CD4-positive, alpha-beta T cell (primary cell): ENCODE measurements at regions not wholly inside any gene's neighbourhood (a gene's known extent, or its start where the extent isn't known, plus 50 kb on each side); places are given as distances from the start of the nearest gene placed in this dataset.

Experiments
- ATAC-seq: fragments of 200-7000 bp; cut with Tn5 transposase; one replicate; pipeline ENCODE4 v1.10.0; 2022; ENCODE audit warnings: mild to moderate bottlenecking; ENCODE audit not compliant: poor library complexity
- CTCF ChIA-PET: fragments of 350-600 bp; sonication (Branson Sonifier 250); formaldehyde crosslinking; loops from one replicate; lab custom pipeline; 2021; ENCODE audit warnings: antibody characterized with exemption, inconsistent platforms; lab: Charles Lee
- POLR2A ChIA-PET: fragments of 350-600 bp; sonication (Branson Sonifier 250); formaldehyde crosslinking; loops from one replicate; lab custom pipeline; 2021; ENCODE audit warnings: antibody characterized with exemption, inconsistent platforms; lab: Charles Lee
- DNase-seq, 14 experiments: peaks; one replicate each; pipeline ENCODE4 v3.0.0-alpha.2; 2013 to 2020; ENCODE audit warnings: mixed read lengths in 2 of 14
- H3K27ac ChIP-seq, 2 donors: one replicate each; pipeline versions ENCODE4 v1.5.1 to v1.7.0; 2013; ENCODE audit warnings: low read length in 2 of 2, low read depth in 1 of 2, mild to moderate bottlenecking in 1 of 2
- H3K27me3 ChIP-seq, 2 experiments: 1 replicate in 1 of 2; 2 replicates in 1 of 2; pipeline versions ENCODE4 v1.6.1 to v1.7.0; 2013; ENCODE audit warnings: low read length in 2 of 2, control low read depth in 1 of 2, mild to moderate bottlenecking in 1 of 2, moderate library complexity in 1 of 2; ENCODE audit not compliant: insufficient read depth in 2 of 2, control insufficient read depth in 1 of 2
- H3K36me3 ChIP-seq: one replicate; pipeline ENCODE4 v1.6.1; 2013; ENCODE audit warnings: low read length, control low read depth; ENCODE audit not compliant: insufficient read depth
- H3K4me1 ChIP-seq: one replicate; pipeline ENCODE4 v1.6.1; 2013; ENCODE audit warnings: low read length, control low read depth; ENCODE audit not compliant: insufficient read depth
- H3K4me3 ChIP-seq: one replicate; pipeline ENCODE4 v1.5.1; 2013; ENCODE audit warnings: mild to moderate bottlenecking, low read length, moderate library complexity
- H3K9me3 ChIP-seq, 2 experiments: 1 replicate in 1 of 2; 2 replicates in 1 of 2; pipeline versions ENCODE4 v1.6.1 to v1.7.0; 2013; ENCODE audit warnings: low read length in 2 of 2, mild to moderate bottlenecking in 2 of 2, control low read depth in 1 of 2, moderate library complexity in 1 of 2; ENCODE audit not compliant: control insufficient read depth in 1 of 2, insufficient read depth in 1 of 2
- H3K27ac Mint-ChIP-seq: one replicate; pipeline ENCODE4 v1.8.0; 2020; ENCODE audit warnings: mixed read lengths
- H3K27me3 Mint-ChIP-seq: one replicate; pipeline ENCODE4 v1.8.0; 2021; ENCODE audit warnings: mixed read lengths
- H3K36me3 Mint-ChIP-seq: one replicate; pipeline ENCODE4 v1.8.0; 2021; ENCODE audit warnings: low read depth, mixed read lengths
- H3K4me1 Mint-ChIP-seq: one replicate; pipeline ENCODE4 v1.8.0; 2021; ENCODE audit warnings: low read depth, mixed read lengths
- H3K4me3 Mint-ChIP-seq: one replicate; pipeline ENCODE4 v1.8.0; 2020; ENCODE audit warnings: mild to moderate bottlenecking, mixed read lengths
- H3K9me3 Mint-ChIP-seq: one replicate; pipeline ENCODE4 v1.8.0; 2020; ENCODE audit warnings: mixed read lengths
- CTCF ChIP-seq: fragments of 200-600 bp; IDR thresholded peaks from one replicate; pipeline ENCODE4 v1.8.0; 2022; ENCODE audit warnings: antibody characterized with exemption, mild to moderate bottlenecking
- intact Hi-C, 2 experiments: fragments of 100-400 bp; cut with DNase I in 1 of 2; cut with micrococcal nuclease in 1 of 2; formaldehyde crosslinking; loops; one replicate each; pipeline versions ENCODE4 v1.15.1 to v1.9.0; 2023 to 2025; cut with DNase I, micrococcal nuclease

GRCh38 chr10:122767621-122768388 lies 68.2 kb upstream of the C10orf120 start:
- Mint-ChIP-seq H3K9me3 (no peaks in the 10 kb centered on the region), H3K27ac (no peak overlapping the region), H3K27me3 (peaks cover 51% of the 10 kb centered on the region), H3K4me3 (no peak overlapping the region), H3K36me3 (no peaks in the 10 kb centered on the region), H3K4me1 (no peaks in the 10 kb centered on the region)
- H3K36me3 ChIP-seq: no peaks in the 10 kb centered on the region
- peaks cover 11 to 15% of the 10 kb centered on the region in 2 experiments for H3K27me3 ChIP-seq
- TF ChIP-seq CTCF: no peak
- POLR2A ChIA-PET: no interaction called here
- intact Hi-C loops: no loop called here
- no peak overlapping the region for H3K27ac ChIP-seq
- H3K4me1 ChIP-seq: no peaks in the 10 kb centered on the region
- DNase-seq: no peak
- peaks cover 5% of the 10 kb centered on the region in 2 experiments for H3K9me3 ChIP-seq
- no peak for ATAC-seq
- no peak overlapping the region for H3K4me3 ChIP-seq
- CTCF ChIA-PET: no interaction called here

GRCh38 chr10:122765412-122765811 lies 65.8 kb upstream of the C10orf120 start:
- TF ChIP-seq CTCF: no peak
- Histone ChIP-seq H3K36me3 (no peaks in the 10 kb centered on the region), H3K27ac (no peak overlapping the region), H3K4me1 (no peaks in the 10 kb centered on the region), H3K4me3 (no peak overlapping the region), H3K9me3 (peaks cover 5% of the 10 kb centered on the region in 2 experiments), H3K27me3 (peaks cover 8 to 11% of the 10 kb centered on the region in 2 experiments)
- no peak for ATAC-seq
- Mint-ChIP-seq H3K4me3 (no peak overlapping the region), H3K4me1 (no peaks in the 10 kb centered on the region), H3K27ac (no peak overlapping the region), H3K27me3 (peaks cover 43% of the 10 kb centered on the region), H3K36me3 (no peaks in the 10 kb centered on the region), H3K9me3 (no peaks in the 10 kb centered on the region)
- DNase-seq: no peak
- ChIA-PET CTCF (no interaction called here), POLR2A (no interaction called here)
- intact Hi-C loops: no loop called here

- Histone ChIP-seq H3K9me3 (peaks cover 12 to 26% of the 10 kb centered on the region in 2 experiments), H3K27me3 (no peaks in the 10 kb centered on the region), H3K27ac (no peak overlapping the region), H3K36me3 (no peaks in the 10 kb centered on the region), H3K4me1 (no peaks in the 10 kb centered on the region), H3K4me3 (no peak overlapping the region)
- Mint-ChIP-seq H3K27me3 (peaks cover 22% of the 10 kb centered on the region), H3K4me1 (no peaks in the 10 kb centered on the region), H3K9me3 (peaks cover 8% of the 10 kb centered on the region), H3K4me3 (no peak overlapping the region), H3K27ac (no peak overlapping the region), H3K36me3 (no peaks in the 10 kb centered on the region)
- ChIA-PET CTCF (no interaction called here), POLR2A (no interaction called here)
- DNase-seq (no peak), ATAC-seq (no peak)
- no peak for TF ChIP-seq CTCF
- intact Hi-C loops: no loop called here
Measured at GRCh38 chr10:122756656-122757055, 57.0 kb upstream of the C10orf120 start.
